SK-N-SH treated with all-trans-retinoic acid at 6 μM for 48 hours (cell line): ENCODE measurements at regions not wholly inside any gene's neighbourhood (a gene's known extent, or its start where the extent isn't known, plus 50 kb on each side); places are given as distances from the start of the nearest gene placed in this dataset.

ENCODE experiments used
- ATAC-seq: fragments of 200-7000 bp; cut with Tn5 transposase; 3 replicates; pipeline ENCODE4 v1.9.1; 2020; ENCODE audit warnings: mild to moderate bottlenecking, moderate library complexity
- ARNTL ChIP-seq: fragments of 450-650 bp; formaldehyde crosslinking; IDR thresholded peaks from 2 replicates; pipeline ENCODE4 v1.5.0; 2020; ENCODE audit warnings: low read depth, mild to moderate bottlenecking, moderate library complexity, borderline replicate concordance
- BACH2 ChIP-seq: fragments of 250-450 bp; sonication (Bioruptor Pico); IDR thresholded peaks from 2 replicates; pipeline ENCODE4 v1.9.0; 2021; ENCODE audit warnings: mild to moderate bottlenecking, borderline replicate concordance
- CREB5 ChIP-seq: fragments of 250-450 bp; sonication (Bioruptor Pico); IDR thresholded peaks from 2 replicates; pipeline ENCODE4 v1.5.1; 2020; ENCODE audit warnings: low read depth, mild to moderate bottlenecking, moderate library complexity
- CSDC2 ChIP-seq: fragments of 250-450 bp; sonication (Bioruptor Pico); IDR thresholded peaks from 2 replicates; pipeline ENCODE4 v1.5.0; 2020; ENCODE audit warnings: mild to moderate bottlenecking, moderate library complexity
- CSRNP3 ChIP-seq: fragments of 250-450 bp; sonication (Bioruptor Pico); IDR thresholded peaks from 2 replicates; pipeline ENCODE4 v1.5.1; 2021; ENCODE audit warnings: mild to moderate bottlenecking, moderate library complexity
- ESRRG ChIP-seq: fragments of 250-450 bp; sonication (Bioruptor Pico); IDR thresholded peaks from 2 replicates; pipeline ENCODE4 v1.6.1; 2021; ENCODE audit warnings: mild to moderate bottlenecking
- GLIS3 ChIP-seq: fragments of 250-450 bp; sonication (Bioruptor Pico); IDR thresholded peaks from 2 replicates; pipeline ENCODE4 v1.5.0; 2020; ENCODE audit warnings: mild to moderate bottlenecking, moderate library complexity
- ISL1 ChIP-seq: fragments of 250-450 bp; sonication (Bioruptor Pico); IDR thresholded peaks from 2 replicates; pipeline ENCODE4 v2.1.2; 2022; ENCODE audit warnings: mild to moderate bottlenecking, moderate library complexity
- PATZ1 ChIP-seq: fragments of 250-450 bp; sonication (Bioruptor Pico); IDR thresholded peaks from 2 replicates; pipeline ENCODE4 v1.8.0; 2020; ENCODE audit warnings: mild to moderate bottlenecking, moderate library complexity, borderline replicate concordance
- PPARA ChIP-seq: fragments of 250-450 bp; sonication (Bioruptor Pico); IDR thresholded peaks from 2 replicates; pipeline ENCODE4 v1.5.0; 2020; ENCODE audit warnings: mild to moderate bottlenecking, borderline replicate concordance
- RARB ChIP-seq: fragments of 250-450 bp; sonication (Bioruptor Pico); IDR thresholded peaks from 2 replicates; pipeline ENCODE4 v1.8.0; 2021; ENCODE audit warnings: mild to moderate bottlenecking, moderate library complexity
- SNAI2 ChIP-seq: fragments of 250-450 bp; sonication (Bioruptor Pico); IDR thresholded peaks from 2 replicates; pipeline ENCODE4 v1.5.0; 2020; ENCODE audit warnings: mild to moderate bottlenecking, moderate library complexity
- TCF4 ChIP-seq: fragments of 250-450 bp; sonication (Bioruptor Pico); IDR thresholded peaks from 2 replicates; pipeline ENCODE4 v1.8.0; 2021; ENCODE audit warnings: mild to moderate bottlenecking, moderate library complexity, borderline replicate concordance
- TOX ChIP-seq: fragments of 250-450 bp; sonication (Bioruptor Pico); IDR thresholded peaks from 2 replicates; pipeline ENCODE4 v1.8.0; 2021; ENCODE audit warnings: mild to moderate bottlenecking, moderate library complexity, borderline replicate concordance
- TSHZ2 ChIP-seq: fragments of 250-450 bp; sonication (Bioruptor Pico); IDR thresholded peaks from 2 replicates; pipeline ENCODE4 v1.5.0; 2020; ENCODE audit warnings: mild to moderate bottlenecking, moderate library complexity
- ZFP3 ChIP-seq: fragments of 250-450 bp; sonication (Bioruptor Pico); IDR thresholded peaks from 2 replicates; pipeline ENCODE4 v1.5.0; 2020; ENCODE audit warnings: mild to moderate bottlenecking, moderate library complexity
- ZNF70 ChIP-seq: fragments of 450-650 bp; formaldehyde crosslinking; IDR thresholded peaks from 2 replicates; pipeline ENCODE4 v1.5.0; 2020; ENCODE audit warnings: mild to moderate bottlenecking, moderate library complexity
- ZNF8 ChIP-seq: fragments of 450-650 bp; formaldehyde crosslinking; IDR thresholded peaks from 2 replicates; pipeline ENCODE4 v1.5.0; 2020; ENCODE audit warnings: mild to moderate bottlenecking, moderate library complexity

GRCh38 chr12:124504273-124505000 lies 63.0 kb downstream of the NCOR2 start (continued):
- TF ChIP-seq TSHZ2 (CRISPR knock-in tag) (no peak), PATZ1 (no peak), ZFP3 (no peak)

GRCh38 chr12:124503305-124503704 lies 64.1 kb downstream of the NCOR2 start:
- no peak for TF ChIP-seq ZNF8 (CRISPR knock-in tag)
- TF ChIP-seq TOX (CRISPR knock-in tag): no peak
- no peak for TF ChIP-seq ZFP3
- TF ChIP-seq ARNTL: no peak
- TF ChIP-seq BACH2 (CRISPR knock-in tag): no peak
- TF ChIP-seq ISL1 (CRISPR knock-in tag): no peak
- no peak for TF ChIP-seq PPARA (CRISPR knock-in tag)
- no peak for TF ChIP-seq SNAI2 (CRISPR knock-in tag)
- no peak for TF ChIP-seq GLIS3
- TF ChIP-seq CREB5 (CRISPR knock-in tag): no peak
- TF ChIP-seq CSDC2 (CRISPR knock-in tag): no peak
- no peak for TF ChIP-seq TCF4 (CRISPR knock-in tag)
- TF ChIP-seq ESRRG (CRISPR knock-in tag): no peak
- TF ChIP-seq ZNF70 (CRISPR knock-in tag): no peak
- TF ChIP-seq CSRNP3 (CRISPR knock-in tag): no peak
- no peak for ATAC-seq

GRCh38 chr12:124502379-124502778 lies 65.0 kb downstream of the NCOR2 start:
- ATAC-seq: no peak
- TF ChIP-seq TOX (CRISPR knock-in tag): no peak
- no peak for TF ChIP-seq TSHZ2 (CRISPR knock-in tag)
- no peak for TF ChIP-seq TCF4 (CRISPR knock-in tag)
- no peak for TF ChIP-seq ZNF8 (CRISPR knock-in tag)
- no peak for TF ChIP-seq ZNF70 (CRISPR knock-in tag)
- no peak for TF ChIP-seq RARB (CRISPR knock-in tag)
- TF ChIP-seq ESRRG (CRISPR knock-in tag): no peak
